ENCODE measurements at regions not wholly inside any gene's neighbourhood (a gene's known extent, or its start where the extent isn't known, plus 50 kb on each side); places are given as distances from the start of the nearest gene placed in this dataset.

GRCh38 chr16:35296962-35297653 lies 1837.7 kb downstream of the TP53TG3F start:
- no peak for DNase-seq

- DNase-seq, result no peak
These were observed 1839.2 kb downstream of the TP53TG3F start for GRCh38 chr16:35298460-35299243.

GRCh38 chr16:35302859-35303258 lies 1843.4 kb downstream of the TP53TG3F start:
- DNase-seq, result no peak

GRCh38 chr16:35305476-35305875 lies 1846.1 kb downstream of the TP53TG3F start:
- DNase-seq, result no peak

GRCh38 chr16:35306915-35307314 lies 1847.5 kb downstream of the TP53TG3F start:
- DNase-seq, result no peak

- DNase-seq, result no peak
These were observed 1849.3 kb downstream of the TP53TG3F start for GRCh38 chr16:35308674-35309073.

GRCh38 chr16:35310999-35311398 lies 1851.6 kb downstream of the TP53TG3F start:
- no peak for DNase-seq

GRCh38 chr16:35311475-35311874 lies 1852.1 kb downstream of the TP53TG3F start:
- no peak for DNase-seq

- DNase-seq, result no peak
These were observed 1854.9 kb downstream of the TP53TG3F start for GRCh38 chr16:35314298-35314697.

GRCh38 chr16:35319536-35320192 lies 1860.3 kb downstream of the TP53TG3F start:
- no peak for DNase-seq

- no peak for DNase-seq
These were observed 1866.5 kb downstream of the TP53TG3F start for GRCh38 chr16:35325936-35326335.

- no peak for DNase-seq
These were observed 1879.9 kb downstream of the TP53TG3F start for GRCh38 chr16:35339337-35339736.

- DNase-seq, result no peak
These were observed 1882.6 kb downstream of the TP53TG3F start for GRCh38 chr16:35342012-35342411.

- no peak for DNase-seq
These were observed 1884.8 kb downstream of the TP53TG3F start for GRCh38 chr16:35344012-35344762.

GRCh38 chr16:35352431-35352830 lies 1893.0 kb downstream of the TP53TG3F start:
- no peak for DNase-seq

- no peak for DNase-seq
These were observed 1904.1 kb downstream of the TP53TG3F start for GRCh38 chr16:35363510-35363909.

GRCh38 chr16:35364263-35364662 lies 1904.9 kb downstream of the TP53TG3F start:
- no peak for DNase-seq

GRCh38 chr16:35365675-35366074 lies 1906.3 kb downstream of the TP53TG3F start:
- no peak for DNase-seq

GRCh38 chr16:35370617-35371016 lies 1911.2 kb downstream of the TP53TG3F start:
- DNase-seq, result no peak

GRCh38 chr16:35377142-35377541 lies 1917.7 kb downstream of the TP53TG3F start:
- no peak for DNase-seq

- no peak for DNase-seq
These were observed 1927.2 kb downstream of the TP53TG3F start for GRCh38 chr16:35386619-35387018.

GRCh38 chr16:35391328-35391727 lies 1931.9 kb downstream of the TP53TG3F start:
- DNase-seq, result peak; percentile 52 to 65

GRCh38 chr16:35398180-35398579 lies 1938.8 kb downstream of the TP53TG3F start:
- DNase-seq, result no peak

All from Kasumi-1 (cell line).